GM23338 (cell line): ENCODE measurements at regions not wholly inside any gene's neighbourhood (a gene's known extent, or its start where the extent isn't known, plus 50 kb on each side); places are given as distances from the start of the nearest gene placed in this dataset.
A peak's percentile ranks its signal among the peaks of the same experiment; 100 is the strongest.

Source experiments
- ATAC-seq: fragments of 200-7000 bp; cut with Tn5 transposase; 3 replicates; pipeline ENCODE4 v1.9.1; 2020
- DNase-seq: peaks from one replicate; pipeline ENCODE4 v3.0.0-alpha.2; 2015; ENCODE audit warnings: low spot score
- H2AFZ ChIP-seq: fragments of 200-600 bp; sonication (generic); 2 replicates; pipeline ENCODE4 v1.8.0; 2016; ENCODE audit warnings: antibody characterized with exemption, mild to moderate bottlenecking, moderate library complexity
- H3F3A ChIP-seq: fragments of 200-600 bp; sonication (generic); replicated peaks from 2 replicates; pipeline ENCODE4 v1.8.0; 2017; ENCODE audit warnings: antibody characterized with exemption, mixed run types, low read depth
- H3K27ac ChIP-seq: fragments of 200-600 bp; sonication (generic); 2 replicates; pipeline ENCODE4 v1.6.1; 2016; ENCODE audit warnings: low read depth
- H3K27me3 ChIP-seq: fragments of 200-600 bp; sonication (generic); 2 replicates; pipeline ENCODE4 v1.8.0; 2016; ENCODE audit warnings: mild to moderate bottlenecking, mixed run types, moderate library complexity; ENCODE audit not compliant: insufficient read depth
- H3K36me3 ChIP-seq: fragments of 200-600 bp; sonication (generic); 2 replicates; pipeline ENCODE4 v1.8.0; 2016; ENCODE audit warnings: mild to moderate bottlenecking; ENCODE audit not compliant: insufficient read depth
- H3K4me1 ChIP-seq: fragments of 200-600 bp; sonication (generic); 2 replicates; pipeline ENCODE4 v1.8.0; 2016; ENCODE audit warnings: mild to moderate bottlenecking, moderate library complexity; ENCODE audit not compliant: insufficient read depth
- H3K4me2 ChIP-seq: fragments of 200-600 bp; sonication (generic); 2 replicates; pipeline ENCODE4 v1.7.1; 2017; ENCODE audit warnings: mixed run types
- H3K4me3 ChIP-seq: fragments of 200-600 bp; sonication (generic); 2 replicates; pipeline ENCODE4 v1.6.1; 2016; ENCODE audit warnings: mixed run types
- H3K79me2 ChIP-seq: fragments of 200-600 bp; sonication (generic); replicated peaks from 2 replicates; pipeline ENCODE4 v1.8.0; 2017; ENCODE audit warnings: mild to moderate bottlenecking; ENCODE audit not compliant: insufficient read depth
- H3K9me2 ChIP-seq: fragments of 200-600 bp; sonication (generic); 2 replicates; pipeline ENCODE4 v1.8.0; 2017; ENCODE audit not compliant: insufficient read depth
- H4K20me1 ChIP-seq: fragments of 200-600 bp; sonication (generic); replicated peaks from 2 replicates; pipeline ENCODE4 v1.8.0; 2017; ENCODE audit warnings: mild to moderate bottlenecking; ENCODE audit not compliant: insufficient read depth
- H3K27ac Mint-ChIP-seq: 2 replicates; pipeline ENCODE4 v1.8.0; 2020; ENCODE audit warnings: inconsistent platforms, mild to moderate bottlenecking, moderate library complexity, mixed read lengths
- H3K27me3 Mint-ChIP-seq: 3 replicates; pipeline ENCODE4 v1.8.0; 2022; ENCODE audit warnings: low read depth, mild to moderate bottlenecking, moderate library complexity, mixed read lengths, inconsistent platforms; ENCODE audit not compliant: insufficient read depth, poor library complexity
- H3K36me3 Mint-ChIP-seq: 3 replicates; pipeline ENCODE4 v1.8.0; 2021; ENCODE audit warnings: low read depth, mild to moderate bottlenecking, inconsistent platforms, moderate library complexity, mixed read lengths
- H3K4me1 Mint-ChIP-seq: 3 replicates; pipeline ENCODE4 v1.8.0; 2020; ENCODE audit warnings: mild to moderate bottlenecking, inconsistent platforms, mixed read lengths
- H3K4me3 Mint-ChIP-seq: 3 replicates; pipeline ENCODE4 v1.8.0; 2021; ENCODE audit warnings: moderate library complexity, mild to moderate bottlenecking, inconsistent platforms, mixed read lengths
- H3K9me3 Mint-ChIP-seq: 3 replicates; pipeline ENCODE4 v1.8.0; 2020; ENCODE audit warnings: moderate library complexity, mild to moderate bottlenecking, inconsistent platforms, mixed read lengths
- EZH2phosphoT487 ChIP-seq: fragments of 200-600 bp; sonication (generic); IDR thresholded peaks from one replicate; pipeline ENCODE4 v1.8.1; 2018; ENCODE audit warnings: antibody characterized with exemption; ENCODE audit not compliant: unreplicated experiment
- JUNB ChIP-seq: IDR thresholded peaks from one replicate; pipeline ENCODE4 v1.6.1; 2016; ENCODE audit warnings: antibody characterized with exemption; ENCODE audit not compliant: unreplicated experiment
- NANOG ChIP-seq: IDR thresholded peaks from 2 replicates; pipeline ENCODE4 v1.6.1; 2016; ENCODE audit warnings: antibody characterized with exemption, borderline replicate concordance
- STAT1 ChIP-seq: IDR thresholded peaks from one replicate; pipeline ENCODE4 v1.6.1; 2016; ENCODE audit warnings: antibody characterized with exemption; ENCODE audit not compliant: unreplicated experiment
- ZNF331 ChIP-seq: fragments of 250-450 bp; sonication (Bioruptor Pico); IDR thresholded peaks from 2 replicates; pipeline ENCODE4 v1.5.0; 2020; ENCODE audit warnings: low read depth, mild to moderate bottlenecking, moderate library complexity
- TF ChIP-seq, protein P1 (sequence below), 2 experiments: fragments of 200-600 bp in 1 of 2; sonication (generic) in 1 of 2; conservative IDR thresholded peaks; 2 replicates each; pipeline versions ENCODE4 v1.5.1 to v1.6.1; 2016 to 2017; ENCODE audit warnings: antibody characterized with exemption in 2 of 2, low read depth in 2 of 2, mild to moderate bottlenecking in 2 of 2, moderate library complexity in 1 of 2
- TF ChIP-seq, protein P2 (sequence below): IDR thresholded peaks from one replicate; pipeline ENCODE4 v1.6.1; 2018; ENCODE audit warnings: antibody characterized with exemption; ENCODE audit not compliant: unreplicated experiment
- TF ChIP-seq, protein P3 (sequence below): IDR thresholded peaks from 2 replicates; pipeline ENCODE4 v1.6.1; 2016; ENCODE audit warnings: antibody characterized with exemption

DNA sequence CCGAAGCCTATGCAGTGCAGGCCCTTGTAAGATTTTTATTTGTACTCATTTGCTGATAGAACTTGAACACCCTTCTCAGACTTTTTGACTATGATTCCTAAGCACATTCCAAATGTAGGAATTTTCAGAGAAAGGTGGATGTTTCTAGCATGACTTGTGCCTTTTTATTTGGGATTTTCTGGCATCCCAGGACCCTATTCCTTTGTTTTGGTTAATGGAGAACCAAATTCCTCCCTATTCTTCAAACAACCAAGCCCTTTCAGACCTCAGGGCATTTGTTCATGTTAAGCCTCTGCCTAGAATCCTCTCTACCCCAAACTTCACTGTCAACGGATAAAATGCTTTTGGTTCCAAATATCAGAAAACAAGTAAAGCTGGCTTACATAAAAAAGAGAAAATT is 371.1 kb downstream of the DDX10 start (continued):
- TF ChIP-seq, protein P1, sequence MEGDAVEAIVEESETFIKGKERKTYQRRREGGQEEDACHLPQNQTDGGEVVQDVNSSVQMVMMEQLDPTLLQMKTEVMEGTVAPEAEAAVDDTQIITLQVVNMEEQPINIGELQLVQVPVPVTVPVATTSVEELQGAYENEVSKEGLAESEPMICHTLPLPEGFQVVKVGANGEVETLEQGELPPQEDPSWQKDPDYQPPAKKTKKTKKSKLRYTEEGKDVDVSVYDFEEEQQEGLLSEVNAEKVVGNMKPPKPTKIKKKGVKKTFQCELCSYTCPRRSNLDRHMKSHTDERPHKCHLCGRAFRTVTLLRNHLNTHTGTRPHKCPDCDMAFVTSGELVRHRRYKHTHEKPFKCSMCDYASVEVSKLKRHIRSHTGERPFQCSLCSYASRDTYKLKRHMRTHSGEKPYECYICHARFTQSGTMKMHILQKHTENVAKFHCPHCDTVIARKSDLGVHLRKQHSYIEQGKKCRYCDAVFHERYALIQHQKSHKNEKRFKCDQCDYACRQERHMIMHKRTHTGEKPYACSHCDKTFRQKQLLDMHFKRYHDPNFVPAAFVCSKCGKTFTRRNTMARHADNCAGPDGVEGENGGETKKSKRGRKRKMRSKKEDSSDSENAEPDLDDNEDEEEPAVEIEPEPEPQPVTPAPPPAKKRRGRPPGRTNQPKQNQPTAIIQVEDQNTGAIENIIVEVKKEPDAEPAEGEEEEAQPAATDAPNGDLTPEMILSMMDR (conservative IDR thresholded peaks at IDR 0.05; ENCODE audit: low read depth in 2 of 2), result no peak
- TF ChIP-seq NANOG (no peak), JUNB (no peak), STAT1 (no peak), EZH2phosphoT487 (no peak), ZNF331 (no peak)
- TF ChIP-seq, protein P2, sequence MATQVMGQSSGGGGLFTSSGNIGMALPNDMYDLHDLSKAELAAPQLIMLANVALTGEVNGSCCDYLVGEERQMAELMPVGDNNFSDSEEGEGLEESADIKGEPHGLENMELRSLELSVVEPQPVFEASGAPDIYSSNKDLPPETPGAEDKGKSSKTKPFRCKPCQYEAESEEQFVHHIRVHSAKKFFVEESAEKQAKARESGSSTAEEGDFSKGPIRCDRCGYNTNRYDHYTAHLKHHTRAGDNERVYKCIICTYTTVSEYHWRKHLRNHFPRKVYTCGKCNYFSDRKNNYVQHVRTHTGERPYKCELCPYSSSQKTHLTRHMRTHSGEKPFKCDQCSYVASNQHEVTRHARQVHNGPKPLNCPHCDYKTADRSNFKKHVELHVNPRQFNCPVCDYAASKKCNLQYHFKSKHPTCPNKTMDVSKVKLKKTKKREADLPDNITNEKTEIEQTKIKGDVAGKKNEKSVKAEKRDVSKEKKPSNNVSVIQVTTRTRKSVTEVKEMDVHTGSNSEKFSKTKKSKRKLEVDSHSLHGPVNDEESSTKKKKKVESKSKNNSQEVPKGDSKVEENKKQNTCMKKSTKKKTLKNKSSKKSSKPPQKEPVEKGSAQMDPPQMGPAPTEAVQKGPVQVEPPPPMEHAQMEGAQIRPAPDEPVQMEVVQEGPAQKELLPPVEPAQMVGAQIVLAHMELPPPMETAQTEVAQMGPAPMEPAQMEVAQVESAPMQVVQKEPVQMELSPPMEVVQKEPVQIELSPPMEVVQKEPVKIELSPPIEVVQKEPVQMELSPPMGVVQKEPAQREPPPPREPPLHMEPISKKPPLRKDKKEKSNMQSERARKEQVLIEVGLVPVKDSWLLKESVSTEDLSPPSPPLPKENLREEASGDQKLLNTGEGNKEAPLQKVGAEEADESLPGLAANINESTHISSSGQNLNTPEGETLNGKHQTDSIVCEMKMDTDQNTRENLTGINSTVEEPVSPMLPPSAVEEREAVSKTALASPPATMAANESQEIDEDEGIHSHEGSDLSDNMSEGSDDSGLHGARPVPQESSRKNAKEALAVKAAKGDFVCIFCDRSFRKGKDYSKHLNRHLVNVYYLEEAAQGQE, result no peak
- TF ChIP-seq, protein P3, sequence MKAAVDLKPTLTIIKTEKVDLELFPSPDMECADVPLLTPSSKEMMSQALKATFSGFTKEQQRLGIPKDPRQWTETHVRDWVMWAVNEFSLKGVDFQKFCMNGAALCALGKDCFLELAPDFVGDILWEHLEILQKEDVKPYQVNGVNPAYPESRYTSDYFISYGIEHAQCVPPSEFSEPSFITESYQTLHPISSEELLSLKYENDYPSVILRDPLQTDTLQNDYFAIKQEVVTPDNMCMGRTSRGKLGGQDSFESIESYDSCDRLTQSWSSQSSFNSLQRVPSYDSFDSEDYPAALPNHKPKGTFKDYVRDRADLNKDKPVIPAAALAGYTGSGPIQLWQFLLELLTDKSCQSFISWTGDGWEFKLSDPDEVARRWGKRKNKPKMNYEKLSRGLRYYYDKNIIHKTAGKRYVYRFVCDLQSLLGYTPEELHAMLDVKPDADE, result no peak

DNA sequence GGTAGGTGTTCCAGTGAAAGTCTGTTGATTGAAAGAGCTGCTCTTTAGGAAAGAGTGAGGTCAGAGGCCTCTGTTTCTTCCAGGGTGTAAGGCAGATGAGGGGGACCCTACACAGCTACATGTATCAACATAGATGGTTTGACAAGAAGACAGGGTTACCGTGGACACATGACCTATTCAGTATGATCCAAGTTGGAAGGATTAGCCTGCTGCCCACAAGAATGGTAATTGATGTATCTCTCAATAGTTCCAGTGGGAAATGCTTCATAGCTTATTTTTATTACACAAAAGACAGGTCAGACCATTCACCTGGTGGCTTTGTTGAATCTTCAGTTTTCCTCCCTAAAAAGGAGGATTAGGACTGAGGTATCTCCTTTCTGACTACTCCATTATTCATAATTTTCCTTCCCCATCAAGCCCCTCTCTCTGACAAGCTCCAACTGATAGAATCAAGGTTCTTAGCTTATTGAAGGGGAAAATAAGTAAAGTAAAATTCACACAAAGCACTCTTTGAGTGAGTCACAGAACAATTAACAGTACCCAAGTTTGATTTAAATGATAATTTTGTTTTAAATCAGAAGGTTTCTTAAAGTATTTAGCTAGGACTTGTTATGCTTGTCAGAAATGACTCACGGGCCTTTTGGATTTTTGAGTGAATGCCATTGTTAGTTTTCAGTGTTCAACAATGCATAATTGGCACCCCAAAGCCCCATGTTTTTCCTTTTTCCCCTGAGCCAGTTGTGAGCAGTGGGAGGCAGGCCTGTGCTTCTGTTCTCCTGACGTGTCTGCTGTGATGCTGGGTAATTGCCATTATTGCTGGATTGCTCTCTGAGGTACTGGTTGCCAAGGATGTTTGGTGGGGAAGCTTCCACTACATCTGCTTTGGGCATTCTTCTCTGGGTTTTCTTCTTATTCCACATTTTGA is 373.2 kb downstream of the DDX10 start:
- H3K27ac Mint-ChIP-seq, result no peak overlapping the region
- ATAC-seq, result no peak
- H2AFZ ChIP-seq, result peak overlapping the region; percentile 30; the same call in 1 of the 2 replicates

More for the DNA sequence above, 373.2 kb downstream of the DDX10 start:
- TF ChIP-seq, protein P2, result no peak
- TF ChIP-seq, protein P1 (conservative IDR thresholded peaks at IDR 0.05; ENCODE audit: low read depth in 2 of 2), result 0 out of 4 replicates have a peak, but pooled peaks of 1 of the 2 experiments have one; percentile 3
- Mint-ChIP-seq H3K4me3 (no peak overlapping the region), H3K27me3 (peaks cover 7% of the 10 kb centered on the region), H3K9me3 (peaks cover 3% of the 10 kb centered on the region; the same call in 1 of the 3 replicates), H3K36me3 (no peaks in the 10 kb centered on the region; the same call in 2 of the 3 replicates), H3K4me1 (peaks cover 17% of the 10 kb centered on the region)
- Histone ChIP-seq H3K9me2 (no peaks in the 10 kb centered on the region), H3K4me3 (no peak overlapping the region), H4K20me1 (no peaks in the 10 kb centered on the region), H3K36me3 (no peaks in the 10 kb centered on the region), H3K27ac (no peak overlapping the region), H3K27me3 (no peaks in the 10 kb centered on the region), H3K4me1 (peaks cover 15% of the 10 kb centered on the region), H3F3A (no peaks in the 10 kb centered on the region), H3K79me2 (no peaks in the 10 kb centered on the region), H3K4me2 (no peak overlapping the region)
- no peak for DNase-seq
